SW480 (cell line): ENCODE measurements at regions not wholly inside any gene's neighbourhood (a gene's known extent, or its start where the extent isn't known, plus 50 kb on each side); places are given as distances from the start of the nearest gene placed in this dataset.
"Not testable (repeated sequence)": the region's sequence is repeated elsewhere in the genome, so short reads cannot be mapped to it uniquely, and the experiment has no call there.

Experiments used
- DNase-seq: peaks from one replicate; pipeline ENCODE4 v3.0.0-alpha.2; 2016; ENCODE audit warnings: low spot score

GRCh38 chr1:88541596-88541995 is 142.5 kb upstream of the PKN2 start:
- no peak for DNase-seq

GRCh38 chr1:88544195-88544594 is 139.9 kb upstream of the PKN2 start:
- no peak for DNase-seq

- no peak for DNase-seq
Measured at GRCh38 chr1:88549536-88549935, 134.5 kb upstream of the PKN2 start.

- no peak for DNase-seq
Measured at GRCh38 chr1:88552226-88552625, 131.8 kb upstream of the PKN2 start.

GRCh38 chr1:88557014-88557413 is 127.1 kb upstream of the PKN2 start:
- DNase-seq = no peak

GRCh38 chr1:88560621-88561020 is 123.5 kb upstream of the PKN2 start:
- DNase-seq = no peak

GRCh38 chr1:88562991-88563390 is 121.1 kb upstream of the PKN2 start:
- no peak for DNase-seq

- DNase-seq = no peak
Measured at GRCh38 chr1:88566615-88567387, 117.3 kb upstream of the PKN2 start.

- DNase-seq = no peak
Measured at GRCh38 chr1:88571506-88571905, 112.6 kb upstream of the PKN2 start.

GRCh38 chr1:88579598-88579997 is 104.5 kb upstream of the PKN2 start:
- no peak for DNase-seq

GRCh38 chr1:88581703-88582102 is 102.4 kb upstream of the PKN2 start:
- DNase-seq = no peak

- DNase-seq = no peak
Measured at GRCh38 chr1:88593358-88593757, 90.7 kb upstream of the PKN2 start.

- DNase-seq = peak; percentile 33
Measured at GRCh38 chr1:88595355-88596002, 88.6 kb upstream of the PKN2 start.

GRCh38 chr1:88597973-88598372 is 86.1 kb upstream of the PKN2 start:
- DNase-seq = not testable (repeated sequence)

GRCh38 chr1:88608139-88608943 is 75.7 kb upstream of the PKN2 start:
- DNase-seq = peak; percentile 57

- DNase-seq = no peak
Measured at GRCh38 chr1:88609051-88609450, 75.0 kb upstream of the PKN2 start.

- DNase-seq = no peak
Measured at GRCh38 chr1:88610687-88611086, 73.4 kb upstream of the PKN2 start.

GRCh38 chr1:88612292-88612691 is 71.8 kb upstream of the PKN2 start:
- no peak for DNase-seq

- DNase-seq = peak; percentile 16
Measured at GRCh38 chr1:88612773-88613172, 71.3 kb upstream of the PKN2 start.

- no peak for DNase-seq
Measured at GRCh38 chr1:88618331-88618730, 65.7 kb upstream of the PKN2 start.

GRCh38 chr1:88623101-88623500 is 61.0 kb upstream of the PKN2 start:
- DNase-seq = not testable (repeated sequence)
